ENCODE measurements at regions not wholly inside any gene's neighbourhood (a gene's known extent, or its start where the extent isn't known, plus 50 kb on each side); places are given as distances from the start of the nearest gene placed in this dataset.
A peak's percentile ranks its signal among the peaks of the same experiment; 100 is the strongest.

DNA sequence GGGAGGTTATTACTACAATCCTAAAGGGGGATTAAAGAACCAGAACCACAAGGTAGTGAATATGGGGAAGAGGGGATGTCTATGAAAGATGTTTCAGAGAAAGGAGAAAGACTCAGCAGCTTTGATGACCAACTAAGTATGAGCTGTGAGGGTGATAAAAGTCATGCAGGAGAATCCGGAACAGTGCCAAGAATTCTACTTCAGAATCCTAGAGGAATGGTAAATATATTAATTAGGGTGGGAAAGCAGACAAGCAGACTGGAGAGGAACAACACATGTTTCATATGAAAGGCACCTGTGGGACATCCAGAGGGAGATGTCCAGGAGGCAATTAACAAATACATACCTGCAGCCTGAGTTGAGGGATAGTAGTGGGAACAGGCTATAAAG lies 642.2 kb upstream of the DIPK2B start:
- intact Hi-C loops (cut with micrococcal nuclease) = no loop called here
- Histone ChIP-seq H4K8ac (ENCODE audit: low read depth in 2 of 2, low read length in 2 of 2) (no peak overlapping the region), H3K4me3 (ENCODE audit: insufficient read depth, low read depth, low read length) (no peak overlapping the region), H2BK5ac (ENCODE audit: low read depth, low read length, poor library complexity, severe bottlenecking) (peak overlapping the region; percentile 23), H2BK20ac (ENCODE audit: low read depth, low read length) (no peak overlapping the region), H2BK15ac (ENCODE audit: low read depth, low read length) (no peak overlapping the region), H3K36me3 (ENCODE audit: control insufficient read depth, insufficient read depth, low read length) (peaks cover 4% of the 10 kb centered on the region), H2AK9ac (replicated peaks; ENCODE audit: low read depth, low read length, poor library complexity) (no peak overlapping the region), H3K23ac (ENCODE audit: low read depth, low read length) (0 out of 2 replicates have a peak overlapping the region, but pooled peaks have one; percentile 4), H3K14ac (replicated peaks; ENCODE audit: low read depth, low read length) (no peak overlapping the region), H3K9me1 (ENCODE audit: insufficient read depth, low read length) (peaks cover 9% of the 10 kb centered on the region; the same call in 1 of the 2 replicates), H2AFZ (replicated peaks; ENCODE audit: low read length, poor library complexity) (no peak overlapping the region), H2BK120ac (ENCODE audit: low read depth, low read length) (0 out of 2 replicates have a peak overlapping the region, but pooled peaks have one; percentile 2), H3K27ac (ENCODE audit: insufficient read depth, low read length) (no peak overlapping the region), H3K9me3 (ENCODE audit: control insufficient read depth, insufficient read depth, low read length) (no peaks in the 10 kb centered on the region), H4K5ac (ENCODE audit: low read depth, low read length) (no peak overlapping the region), H3K79me1 (ENCODE audit: low read depth in 1 of 2, low read length in 2 of 2) (peaks cover 11 to 32% of the 10 kb centered on the region in 2 experiments), H3K56ac (ENCODE audit: extremely low read depth, insufficient read depth, low read length) (peak overlapping the region; percentile 20; the same call in 1 of the 2 replicates), H3K9ac (ENCODE audit: low read depth, low read length) (no peak overlapping the region), H3K18ac (ENCODE audit: low read depth, low read length) (no peak overlapping the region), H3K4ac (ENCODE audit: low read depth, low read length) (no peak overlapping the region), H4K20me1 (ENCODE audit: insufficient read depth, low read length) (peaks cover 11% of the 10 kb centered on the region), H3K4me2 (ENCODE audit: low read depth, low read length) (no peak overlapping the region; the same call in 1 of the 2 replicates), H2AK5ac (ENCODE audit: low read depth, low read length) (peak overlapping the region; percentile 57; the same call in 1 of the 2 replicates), H3K27me3 (ENCODE audit: control insufficient read depth, insufficient read depth, low read length) (no peaks in the 10 kb centered on the region), H4K91ac (ENCODE audit: insufficient read depth, low read depth, low read length) (no peak overlapping the region), H3K4me1 (ENCODE audit: control insufficient read depth, insufficient read depth, low read length) (peaks cover 5% of the 10 kb centered on the region; the same call in 1 of the 2 replicates)
- ATAC-seq (ENCODE audit: low read depth) (peak; percentile 25; the same call in 1 of the 2 replicates), DNase-seq (no peak)
- dilution Hi-C loops (cut with HindIII; ENCODE audit: low sequenced_read_pairs, unreplicated experiment) = no loop called here
- ChIA-PET POLR2A (ENCODE audit: unreplicated experiment) (no interaction called here), CTCF (interaction anchor here (0.6 to 1.0 kb wide), 3 partner anchors 10 to 41 kb away, joined by 3 read pairs; no protein-coding TSS in a partner anchor)
- in situ Hi-C loops (cut with MboI; ENCODE audit: low sequenced_read_pairs) = loop anchor here (10.0 kb wide), 2 partner anchors 328 to 542 kb away; no protein-coding TSS in a partner anchor
- no TSS peak for BruUV-seq (replicated peaks)
- WGBS, 2 experiments (ENCODE audit: extremely low coverage in 2 of 2, insufficient read length in 1 of 2) = 50% methylated on average over 1 of the region's 1 CpG; no CpG with 5 or more reads in 1 of the 2 experiments
- TF ChIP-seq BHLHE40 (IDR thresholded peaks at IDR 0.05; ENCODE audit: low read depth, low read length) = no peak
- TF ChIP-seq, protein P1, sequence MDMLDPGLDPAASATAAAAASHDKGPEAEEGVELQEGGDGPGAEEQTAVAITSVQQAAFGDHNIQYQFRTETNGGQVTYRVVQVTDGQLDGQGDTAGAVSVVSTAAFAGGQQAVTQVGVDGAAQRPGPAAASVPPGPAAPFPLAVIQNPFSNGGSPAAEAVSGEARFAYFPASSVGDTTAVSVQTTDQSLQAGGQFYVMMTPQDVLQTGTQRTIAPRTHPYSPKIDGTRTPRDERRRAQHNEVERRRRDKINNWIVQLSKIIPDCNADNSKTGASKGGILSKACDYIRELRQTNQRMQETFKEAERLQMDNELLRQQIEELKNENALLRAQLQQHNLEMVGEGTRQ (IDR thresholded peaks at IDR 0.05; ENCODE audit: low read depth, low read length) = no peak
- TF ChIP-seq CEBPB (IDR thresholded peaks at IDR 0.05; ENCODE audit: low read depth, low read length) = no peak
- TF ChIP-seq RAD21 (IDR thresholded peaks at IDR 0.05; ENCODE audit: low read length) = no peak
- no peak for TF ChIP-seq CHD1 (IDR thresholded peaks at IDR 0.05; ENCODE audit: low read depth, low read length)
- TF ChIP-seq MAZ (IDR thresholded peaks at IDR 0.05; ENCODE audit: borderline replicate concordance, low read depth, low read length) = no peak
- TF ChIP-seq SMC3 (IDR thresholded peaks at IDR 0.05; ENCODE audit: low read depth, low read length) = no peak
- TF ChIP-seq, protein P2, sequence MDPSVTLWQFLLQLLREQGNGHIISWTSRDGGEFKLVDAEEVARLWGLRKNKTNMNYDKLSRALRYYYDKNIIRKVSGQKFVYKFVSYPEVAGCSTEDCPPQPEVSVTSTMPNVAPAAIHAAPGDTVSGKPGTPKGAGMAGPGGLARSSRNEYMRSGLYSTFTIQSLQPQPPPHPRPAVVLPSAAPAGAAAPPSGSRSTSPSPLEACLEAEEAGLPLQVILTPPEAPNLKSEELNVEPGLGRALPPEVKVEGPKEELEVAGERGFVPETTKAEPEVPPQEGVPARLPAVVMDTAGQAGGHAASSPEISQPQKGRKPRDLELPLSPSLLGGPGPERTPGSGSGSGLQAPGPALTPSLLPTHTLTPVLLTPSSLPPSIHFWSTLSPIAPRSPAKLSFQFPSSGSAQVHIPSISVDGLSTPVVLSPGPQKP (IDR thresholded peaks at IDR 0.05; ENCODE audit: borderline replicate concordance, low read depth, low read length) = no peak
- no peak for TF ChIP-seq MAFK (IDR thresholded peaks at IDR 0.05; ENCODE audit: low read depth, low read length)
- TF ChIP-seq RFX5 (IDR thresholded peaks at IDR 0.05; ENCODE audit: low read depth, low read length) = no peak
- TF ChIP-seq FOS (IDR thresholded peaks at IDR 0.05; ENCODE audit: low read depth, low read length) = no peak
- no peak for TF ChIP-seq MXI1 (IDR thresholded peaks at IDR 0.05; ENCODE audit: borderline replicate concordance, low read depth, low read length)
- TF ChIP-seq, protein P3, sequence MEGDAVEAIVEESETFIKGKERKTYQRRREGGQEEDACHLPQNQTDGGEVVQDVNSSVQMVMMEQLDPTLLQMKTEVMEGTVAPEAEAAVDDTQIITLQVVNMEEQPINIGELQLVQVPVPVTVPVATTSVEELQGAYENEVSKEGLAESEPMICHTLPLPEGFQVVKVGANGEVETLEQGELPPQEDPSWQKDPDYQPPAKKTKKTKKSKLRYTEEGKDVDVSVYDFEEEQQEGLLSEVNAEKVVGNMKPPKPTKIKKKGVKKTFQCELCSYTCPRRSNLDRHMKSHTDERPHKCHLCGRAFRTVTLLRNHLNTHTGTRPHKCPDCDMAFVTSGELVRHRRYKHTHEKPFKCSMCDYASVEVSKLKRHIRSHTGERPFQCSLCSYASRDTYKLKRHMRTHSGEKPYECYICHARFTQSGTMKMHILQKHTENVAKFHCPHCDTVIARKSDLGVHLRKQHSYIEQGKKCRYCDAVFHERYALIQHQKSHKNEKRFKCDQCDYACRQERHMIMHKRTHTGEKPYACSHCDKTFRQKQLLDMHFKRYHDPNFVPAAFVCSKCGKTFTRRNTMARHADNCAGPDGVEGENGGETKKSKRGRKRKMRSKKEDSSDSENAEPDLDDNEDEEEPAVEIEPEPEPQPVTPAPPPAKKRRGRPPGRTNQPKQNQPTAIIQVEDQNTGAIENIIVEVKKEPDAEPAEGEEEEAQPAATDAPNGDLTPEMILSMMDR (conservative IDR thresholded peaks at IDR 0.05; ENCODE audit: low read depth, low read length) = no peak
- no peak for TF ChIP-seq NFE2L2 (IDR thresholded peaks at IDR 0.05; ENCODE audit: low read depth, low read length)
- TF ChIP-seq RCOR1 (IDR thresholded peaks at IDR 0.05; ENCODE audit: insufficient replicate concordance, low read length) = no peak
- no peak for TF ChIP-seq POLR2A (IDR thresholded peaks at IDR 0.05; ENCODE audit: low read depth, low read length)

Data from IMR-90 (cell line).